Neural cell (in vitro differentiated cells): ENCODE measurements at regions not wholly inside any gene's neighbourhood (a gene's known extent, or its start where the extent isn't known, plus 50 kb on each side); places are given as distances from the start of the nearest gene placed in this dataset.
"Not testable (repeated sequence)": the region's sequence is repeated elsewhere in the genome, so short reads cannot be mapped to it uniquely, and the experiment has no call there.

ENCODE experiments used
- H2AFZ ChIP-seq: fragments of 200-600, 300-800 bp; sonication (generic), shearing (Covaris generic); 2 replicates; pipeline ENCODE4 v1.6.0; 2014; ENCODE audit warnings: low read depth, mild to moderate bottlenecking, antibody characterized with exemption, low read length, moderate library complexity
- H3F3A ChIP-seq: fragments of 200-600 bp; shearing (Covaris generic); 2 replicates; pipeline ENCODE4 v1.6.1; 2016; ENCODE audit warnings: mild to moderate bottlenecking, moderate library complexity, mixed read lengths, antibody characterized with exemption, low read length; ENCODE audit not compliant: insufficient read depth, poor library complexity, severe bottlenecking
- H3K27ac ChIP-seq: fragments of 200-600, 300-800 bp; sonication (generic), shearing (Covaris generic); 2 replicates; pipeline ENCODE4 v1.5.1; 2014; ENCODE audit warnings: mild to moderate bottlenecking, low read length, moderate library complexity
- H3K27me3 ChIP-seq: fragments of 300-800, 200-600 bp; sonication (generic), shearing (Covaris generic); 2 replicates; pipeline ENCODE4 v1.6.0; 2014; ENCODE audit warnings: mild to moderate bottlenecking, low read depth, low read length, moderate library complexity; ENCODE audit not compliant: insufficient read depth
- H3K36me3 ChIP-seq: fragments of 300-800, 200-600 bp; sonication (generic), shearing (Covaris generic); 2 replicates; pipeline ENCODE4 v1.5.1; 2014; ENCODE audit warnings: mild to moderate bottlenecking, antibody characterized with exemption, low read length, moderate library complexity; ENCODE audit not compliant: insufficient read depth
- H3K4me2 ChIP-seq: fragments of 300-800, 200-600 bp; sonication (generic), shearing (Covaris generic); 2 replicates; pipeline ENCODE4 v1.6.0; 2014; ENCODE audit warnings: mild to moderate bottlenecking, low read length
- H3K4me3 ChIP-seq: fragments of 300-800, 200-600 bp; sonication (generic), shearing (Covaris generic); 2 replicates; pipeline ENCODE4 v1.5.1; 2014; ENCODE audit warnings: mild to moderate bottlenecking, low read length, moderate library complexity
- H3K79me2 ChIP-seq: fragments of 200-600 bp; shearing (Covaris generic); replicated peaks from 2 replicates; pipeline ENCODE4 v1.6.0; 2014; ENCODE audit warnings: mild to moderate bottlenecking, low read length, moderate library complexity; ENCODE audit not compliant: insufficient read depth
- H3K9ac ChIP-seq: fragments of 300-800, 200-600 bp; sonication (generic), shearing (Covaris generic); 2 replicates; pipeline ENCODE4 v1.6.1; 2016; ENCODE audit warnings: mild to moderate bottlenecking, low read length, mixed read lengths
- H3K9me2 ChIP-seq: fragments of 200-600 bp; shearing (Covaris generic); 2 replicates; pipeline ENCODE4 v1.6.1; 2016; ENCODE audit warnings: mild to moderate bottlenecking, low read length, mixed read lengths; ENCODE audit not compliant: insufficient read depth
- H3K9me3 ChIP-seq: fragments of 200-600, 300-800 bp; sonication (generic), shearing (Covaris generic); 2 replicates; pipeline ENCODE4 v1.6.1; 2016; ENCODE audit warnings: mild to moderate bottlenecking, mixed run types, low read length, moderate library complexity, mixed read lengths
- H4K20me1 ChIP-seq: fragments of 200-600 bp; shearing (Covaris generic); 2 replicates; pipeline ENCODE4 v1.6.1; 2016; ENCODE audit warnings: mild to moderate bottlenecking, mixed run types; ENCODE audit not compliant: insufficient read depth

DNA sequence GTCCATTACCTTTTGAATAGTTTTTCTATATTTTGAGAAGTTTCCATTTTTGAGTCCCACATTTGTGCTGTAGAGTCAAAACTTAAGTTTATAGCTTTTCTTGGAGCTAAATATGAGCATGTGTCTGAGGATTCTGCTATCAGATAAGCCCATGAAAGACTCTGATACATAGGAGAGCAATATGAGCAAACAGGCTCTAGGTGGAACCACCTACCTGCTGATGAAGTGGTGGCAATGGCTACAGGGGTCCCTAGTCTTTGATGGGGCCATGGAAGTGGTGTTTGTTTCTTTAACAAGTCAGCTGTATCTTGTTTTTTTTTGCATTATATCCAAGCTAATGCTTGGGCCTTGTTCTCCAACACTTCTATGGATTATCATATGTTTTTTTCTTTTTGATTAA, 1646.8 kb downstream of the KHDRBS2 start:
- not testable (repeated sequence) for H3K9me3 ChIP-seq, H3K79me2 ChIP-seq, H4K20me1 ChIP-seq, H3K4me3 ChIP-seq, H3K9ac ChIP-seq, H3K4me2 ChIP-seq, H3K36me3 ChIP-seq, H3K9me2 ChIP-seq, H3K27ac ChIP-seq, H3F3A ChIP-seq, H3K27me3 ChIP-seq, H2AFZ ChIP-seq
